Stimulated activated CD8-positive, alpha-beta memory T cell treated with anti-CD3 and anti-CD28 coated beads, Interleukin-15, amount 100 ng/mL, for 24 hours (primary cell): ENCODE measurements at regions not wholly inside any gene's neighbourhood (a gene's known extent, or its start where the extent isn't known, plus 50 kb on each side); places are given as distances from the start of the nearest gene placed in this dataset.
"Not testable (repeated sequence)": the region's sequence is repeated elsewhere in the genome, so short reads cannot be mapped to it uniquely, and the experiment has no call there.

Source experiments
- DNase-seq: peaks from one replicate; pipeline ENCODE4 v3.0.0-alpha.2; 2020; ENCODE audit warnings: low read depth

DNA sequence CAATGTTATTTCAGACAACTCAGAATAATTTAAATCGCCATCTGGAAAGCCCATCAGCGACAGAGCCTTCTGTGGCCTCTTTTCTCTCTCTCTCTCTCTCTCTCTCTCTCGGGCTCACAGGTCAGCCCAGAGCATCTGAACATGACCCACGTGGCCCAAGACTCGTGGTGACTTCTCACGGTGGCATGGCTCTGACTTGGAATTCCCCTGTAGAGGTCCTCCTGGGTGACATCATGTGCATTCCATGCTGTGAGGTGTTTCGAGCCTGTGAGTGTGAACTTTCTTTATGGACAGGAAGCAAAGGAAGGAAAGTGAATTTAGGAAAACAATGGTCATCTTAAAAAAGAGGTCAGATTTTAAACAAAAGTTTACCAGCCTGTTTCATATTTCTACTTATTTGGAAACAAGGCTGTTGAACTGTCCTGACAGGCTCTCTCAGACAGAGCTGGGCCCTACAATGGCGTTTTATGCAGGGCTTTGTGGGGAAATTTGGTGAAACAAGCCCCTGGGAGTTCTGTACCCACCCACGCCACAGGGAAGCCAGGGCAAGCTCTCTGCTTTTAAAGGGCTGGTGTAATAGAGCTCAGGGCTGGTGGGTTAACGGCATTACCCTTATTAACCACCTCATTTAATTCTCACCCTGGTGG is 359.7 kb upstream of the ZNF32 start:
- no peak for DNase-seq

DNA sequence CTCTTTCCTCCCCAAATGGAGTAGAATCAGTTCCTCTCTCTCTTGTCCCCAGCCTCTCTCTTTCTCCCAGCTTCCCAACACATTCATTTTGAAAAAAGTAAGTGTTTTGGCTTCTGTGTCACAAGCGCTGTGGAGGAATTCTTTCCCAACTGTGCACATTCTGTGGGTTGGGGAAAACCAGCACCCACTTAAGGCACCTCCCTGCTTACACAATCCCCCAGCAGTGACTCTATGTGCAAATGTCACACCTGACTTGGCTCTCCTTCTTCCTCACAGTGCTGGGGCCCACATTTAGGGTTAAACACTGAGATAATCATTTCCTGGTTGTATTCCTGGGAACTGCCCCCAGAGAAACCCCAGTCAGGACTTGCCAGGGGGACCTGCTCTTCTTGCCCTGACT is 358.1 kb upstream of the ZNF32 start:
- no peak for DNase-seq

DNA sequence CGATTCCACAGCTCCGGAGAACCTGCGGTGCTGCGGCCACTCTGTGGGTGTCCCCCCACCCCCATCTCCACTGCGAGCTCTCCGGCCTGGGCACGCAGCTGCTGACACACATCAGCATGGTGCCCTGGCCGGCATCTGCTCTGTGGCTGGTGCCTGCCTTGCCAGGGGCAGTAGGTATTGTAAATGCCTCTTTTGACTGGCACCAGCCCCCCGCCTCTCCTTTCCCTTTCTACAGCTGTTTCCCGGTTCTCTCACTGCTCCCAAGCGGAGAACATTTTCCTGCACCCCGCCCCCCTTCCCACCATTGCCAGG is 357.1 kb upstream of the ZNF32 start:
- no peak for DNase-seq

DNA sequence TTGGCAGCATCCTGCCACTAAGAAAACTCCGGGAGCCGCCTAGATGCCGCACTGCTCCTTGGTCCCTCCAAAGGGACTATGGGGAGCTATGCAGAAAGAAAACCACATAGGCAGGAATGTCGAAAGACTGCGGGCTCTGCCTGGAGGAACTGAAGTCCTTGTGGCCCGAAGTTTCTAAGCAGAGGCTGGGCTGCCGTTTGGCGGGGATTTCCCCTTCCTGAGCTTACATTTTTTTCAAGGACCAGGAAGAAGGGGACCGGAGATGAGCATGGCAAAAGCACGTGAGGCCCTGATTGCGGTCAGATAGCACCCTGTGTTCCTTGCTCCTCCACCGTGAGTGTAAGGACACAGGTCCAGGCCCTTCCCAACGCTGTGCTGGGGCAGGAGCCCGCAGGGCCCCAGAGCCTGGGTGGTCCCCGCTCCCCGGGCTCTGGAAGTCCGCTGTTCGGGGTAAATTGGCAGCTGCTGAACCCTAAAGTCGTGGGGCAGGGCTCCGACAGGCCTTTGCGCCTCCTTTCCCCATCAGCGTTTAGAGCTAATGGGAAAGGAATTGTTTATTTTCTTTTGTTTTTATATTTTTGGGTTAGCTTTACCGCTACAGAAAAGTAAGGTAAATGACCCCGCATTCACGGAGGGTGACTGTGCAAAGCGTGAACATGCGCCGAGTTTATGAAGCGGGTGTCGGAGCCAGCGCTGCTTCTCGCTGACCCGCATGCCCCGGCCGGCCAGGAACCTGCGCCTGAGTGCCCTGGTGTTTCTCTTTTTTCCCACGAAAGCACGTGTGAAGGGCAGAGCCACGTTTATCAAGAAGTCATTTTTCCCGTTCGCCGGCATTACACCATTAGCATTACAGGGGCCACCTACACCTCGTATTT is 356.5 kb upstream of the ZNF32 start:
- no peak for DNase-seq

DNA sequence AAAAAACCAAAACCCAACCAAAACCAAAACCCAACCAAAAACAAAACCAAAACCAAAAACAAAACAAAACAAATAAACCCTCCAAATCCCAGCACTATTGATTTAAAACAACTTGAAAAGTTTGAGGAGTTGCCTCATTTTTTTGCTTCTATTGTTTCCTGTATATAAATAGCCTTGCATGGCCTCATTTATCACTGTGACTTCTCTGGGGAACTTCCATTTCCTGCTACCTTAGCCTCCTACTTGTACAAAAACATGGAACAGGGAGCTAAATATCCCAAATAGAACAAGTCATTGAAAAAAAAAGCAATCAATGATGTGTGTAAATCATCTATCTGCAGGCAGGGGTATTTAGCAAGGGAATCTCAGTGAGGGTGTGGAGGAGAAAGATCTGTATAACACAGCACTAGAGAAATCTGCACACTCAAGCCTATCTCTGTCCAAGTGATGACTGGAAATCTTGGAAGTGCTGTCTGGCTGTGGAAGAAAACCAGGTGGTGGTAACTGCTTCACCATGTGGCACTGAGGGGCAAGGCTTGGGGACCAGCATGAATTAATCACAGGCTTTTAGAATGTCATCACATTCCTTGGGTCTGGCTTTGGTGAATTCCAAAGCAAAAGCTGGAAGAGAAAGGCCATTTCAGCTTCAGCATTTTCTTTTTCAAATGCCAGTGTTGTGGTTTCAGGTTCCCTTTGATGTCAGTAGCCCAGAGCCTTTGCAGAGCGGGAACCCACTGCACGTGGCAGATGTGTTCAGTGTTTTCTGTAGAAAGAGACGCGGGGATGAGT is 349.5 kb upstream of the ZNF32 start:
- no peak for DNase-seq

DNA sequence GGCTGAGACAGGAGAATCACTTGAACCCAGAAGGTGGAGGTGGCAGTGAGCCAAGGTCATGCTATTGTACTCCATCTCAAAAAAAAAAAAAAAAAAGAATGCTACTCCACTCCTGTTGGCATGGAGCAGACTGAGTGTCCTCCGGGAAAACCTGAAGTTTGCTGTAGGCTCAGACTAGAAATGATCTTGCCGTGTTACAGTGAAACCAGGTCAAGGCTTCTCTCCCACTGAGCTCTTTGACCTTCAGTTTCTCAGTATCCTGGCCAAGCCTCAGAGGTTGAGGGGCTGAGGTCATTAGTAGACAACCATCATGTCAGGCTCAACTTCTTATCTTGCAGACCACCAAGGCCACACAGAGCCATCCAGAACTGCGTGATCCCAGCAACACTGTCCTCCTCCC is 348.6 kb upstream of the ZNF32 start:
- DNase-seq, result no peak

DNA sequence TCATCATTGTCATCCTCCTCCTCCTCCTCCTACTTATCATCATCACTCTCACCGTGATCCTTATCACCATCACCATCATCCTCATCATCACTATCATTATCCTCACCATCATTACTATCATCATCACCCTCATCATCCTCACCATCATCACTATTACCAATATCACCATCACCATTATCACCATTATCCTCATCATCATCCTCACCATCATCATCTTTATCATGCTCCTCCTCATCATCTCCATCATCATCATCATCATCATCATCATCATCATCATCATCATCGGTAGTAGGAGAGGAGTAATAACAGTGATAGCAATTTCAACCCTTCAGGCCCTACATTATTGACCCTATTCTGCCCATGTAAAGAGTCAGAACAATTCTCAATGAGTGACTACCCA is 345.9 kb upstream of the ZNF32 start:
- DNase-seq, result no peak

DNA sequence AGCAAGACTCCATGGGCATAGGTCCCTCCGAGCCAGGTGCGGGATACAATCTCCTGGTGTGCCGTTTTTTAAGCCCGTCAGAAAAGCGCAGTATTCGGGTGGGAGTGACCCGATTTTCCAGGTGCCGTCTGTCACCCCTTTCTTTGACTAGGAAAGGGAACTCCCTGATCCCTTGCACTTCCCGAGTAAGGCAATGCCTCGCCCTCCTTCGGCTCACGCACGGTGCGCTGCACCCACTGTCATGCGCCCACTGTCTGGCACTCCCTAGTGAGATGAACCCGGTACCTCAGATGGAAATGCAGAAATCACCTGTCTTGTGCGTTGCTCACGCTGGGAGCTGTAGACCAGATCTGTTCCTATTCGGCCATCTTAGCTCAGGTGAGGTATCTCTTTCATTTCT is 344.1 kb upstream of the ZNF32 start:
- not testable (repeated sequence) for DNase-seq

DNA sequence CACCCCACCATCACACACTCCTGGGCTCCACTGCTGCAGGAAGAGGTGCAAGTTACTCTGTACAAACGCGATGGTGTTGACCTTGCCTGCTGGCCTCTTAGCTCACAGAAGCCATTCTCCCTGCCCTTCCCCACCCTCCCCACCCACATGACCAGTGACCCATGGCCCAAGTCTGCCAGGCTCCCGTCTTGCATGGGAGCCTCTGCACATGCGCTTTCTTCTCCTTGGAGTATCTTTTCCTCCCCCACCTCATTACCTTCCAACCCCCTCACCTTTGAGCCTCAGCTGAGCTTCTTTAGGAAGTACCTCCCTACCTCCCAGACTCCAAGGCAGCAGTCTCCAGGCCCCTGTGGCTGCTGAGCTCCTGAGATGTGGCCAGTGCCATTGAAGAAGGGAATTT is 337.7 kb upstream of the ZNF32 start:
- no peak for DNase-seq

DNA sequence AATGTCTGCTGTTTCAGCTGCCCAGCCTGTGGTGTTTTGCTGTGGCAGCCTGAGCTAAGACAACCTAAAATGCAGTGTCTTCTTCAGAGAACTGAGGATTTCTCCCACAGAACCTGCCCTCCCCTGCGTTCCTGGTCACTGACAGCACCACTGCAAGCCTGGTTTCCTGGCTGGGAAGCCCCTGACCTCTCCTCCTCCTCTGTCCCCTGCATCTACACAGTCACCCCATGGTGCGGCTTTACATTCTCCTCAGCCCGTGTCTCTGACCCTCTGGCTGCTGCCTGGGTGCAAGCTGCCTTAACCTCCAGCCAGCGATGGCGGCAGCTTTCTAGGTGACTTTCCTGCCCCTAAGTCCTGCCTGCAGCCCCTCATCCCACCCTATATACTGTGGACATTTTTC is 337.3 kb upstream of the ZNF32 start:
- no peak for DNase-seq

DNA sequence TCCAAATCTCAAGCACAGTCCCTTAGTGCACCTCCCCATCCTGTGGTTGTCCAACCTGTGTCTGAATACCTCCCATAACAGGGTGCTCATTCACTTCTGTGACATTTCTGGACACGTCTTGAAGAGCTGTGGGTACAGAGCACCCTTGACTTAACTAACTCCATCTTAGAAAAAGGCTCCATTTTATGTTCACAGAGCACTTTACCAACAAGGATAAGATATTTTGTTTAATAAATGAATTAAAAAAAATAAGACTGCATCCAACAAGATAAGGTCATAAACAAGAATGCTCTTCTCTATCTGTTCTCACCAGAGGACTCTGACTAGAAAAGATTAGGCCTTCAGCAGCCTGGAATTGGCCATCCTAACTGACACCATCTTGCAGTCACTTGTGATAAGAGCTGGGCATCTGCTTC is 335.2 kb upstream of the ZNF32 start:
- DNase-seq, result no peak

DNA sequence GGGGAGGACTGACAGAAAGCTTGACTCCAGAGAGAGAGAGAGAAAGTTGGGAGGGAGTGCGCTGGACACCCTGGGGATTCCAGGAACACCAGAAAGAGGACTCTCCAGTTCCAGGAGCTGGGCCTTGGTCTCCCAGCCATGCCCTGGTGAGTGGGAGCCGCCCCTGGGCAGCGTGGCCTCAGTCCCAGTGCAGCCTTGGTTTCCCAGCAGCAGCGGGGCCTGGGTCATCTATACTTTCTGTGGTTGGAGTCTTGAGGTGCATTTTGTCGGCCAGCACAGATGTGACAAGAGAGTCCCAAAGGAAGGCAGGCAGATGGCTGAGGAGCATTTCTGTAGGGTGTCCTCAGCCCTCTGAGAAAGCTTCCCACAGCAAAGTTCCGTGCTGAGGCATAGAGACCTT is 334.7 kb upstream of the ZNF32 start:
- DNase-seq, result no peak

DNA sequence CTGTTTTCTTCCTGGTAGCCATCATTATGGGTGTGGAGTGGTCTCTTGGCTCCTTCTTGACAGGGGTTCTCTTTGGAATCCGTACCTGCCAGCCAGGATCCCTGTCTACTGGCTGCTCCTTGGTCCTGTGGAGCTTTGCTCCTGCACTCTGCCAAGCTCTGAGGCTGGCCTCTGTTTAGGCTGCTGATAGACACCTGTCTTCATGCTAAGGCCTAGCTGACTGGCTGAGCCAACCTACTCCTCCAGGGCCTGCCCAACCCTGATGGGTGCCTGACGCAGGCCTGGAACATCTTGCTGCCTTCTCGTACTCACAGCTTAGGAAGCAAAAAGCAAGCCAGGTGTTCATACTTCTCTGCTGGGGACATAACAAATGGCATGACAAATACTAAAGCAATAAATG is 333.6 kb upstream of the ZNF32 start:
- DNase-seq, result no peak

DNA sequence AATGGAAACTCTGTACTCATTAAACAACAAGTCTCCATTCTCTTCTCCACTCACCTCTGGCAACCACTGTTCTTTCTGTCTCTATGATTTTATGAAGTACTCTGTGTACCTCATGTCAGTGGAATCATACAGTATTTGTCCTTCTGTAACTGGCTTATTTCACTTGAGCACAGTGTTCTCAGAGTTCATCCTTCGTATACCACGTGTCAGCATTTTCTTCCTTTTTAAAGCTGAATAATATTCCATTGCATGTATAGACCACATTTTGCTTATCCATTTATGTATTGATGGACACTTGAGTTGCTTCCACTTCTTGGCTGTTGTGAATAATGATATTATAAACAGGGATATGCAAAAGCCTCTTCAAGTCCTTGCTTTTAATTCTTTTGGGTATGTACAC is 333.0 kb upstream of the ZNF32 start:
- no peak for DNase-seq

DNA sequence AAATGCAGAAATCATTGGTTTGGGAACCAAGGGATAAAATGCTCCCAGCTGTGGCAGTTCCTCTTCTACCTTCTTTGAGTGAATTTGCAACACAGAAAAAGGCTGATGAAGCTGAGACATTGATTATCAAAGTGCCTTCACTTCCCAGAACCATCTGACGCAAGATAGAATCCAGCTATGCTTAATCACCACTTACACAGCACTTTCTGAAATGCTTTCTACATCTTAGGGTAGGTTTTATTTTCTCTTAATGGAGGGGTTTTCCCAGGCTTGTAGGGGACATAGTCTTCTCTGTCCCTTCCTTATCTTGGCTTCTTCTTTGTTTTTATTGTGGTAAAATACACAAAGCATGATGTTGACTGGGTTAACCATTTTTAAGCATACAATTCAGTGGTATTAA is 332.6 kb upstream of the ZNF32 start:
- no peak for DNase-seq

DNA sequence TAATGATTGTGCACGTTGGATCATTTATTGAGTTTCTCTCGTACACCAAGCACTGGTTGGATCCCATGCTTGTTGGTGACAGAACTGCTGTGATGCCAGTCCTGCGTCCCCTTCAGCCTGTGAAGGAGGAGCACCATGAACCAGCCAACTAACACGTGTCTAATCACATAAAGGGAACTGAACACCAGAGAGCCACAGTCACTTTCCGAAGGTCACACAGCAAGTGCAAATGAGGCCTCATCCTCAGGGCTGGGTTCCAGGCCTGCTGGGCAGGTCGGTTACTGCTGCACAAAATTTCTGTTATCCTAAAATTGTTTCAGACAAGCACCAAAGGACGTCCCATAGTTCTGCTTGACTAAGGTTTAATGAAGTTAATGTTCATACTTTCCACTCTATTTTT is 332.0 kb upstream of the ZNF32 start:
- DNase-seq, result no peak

DNA sequence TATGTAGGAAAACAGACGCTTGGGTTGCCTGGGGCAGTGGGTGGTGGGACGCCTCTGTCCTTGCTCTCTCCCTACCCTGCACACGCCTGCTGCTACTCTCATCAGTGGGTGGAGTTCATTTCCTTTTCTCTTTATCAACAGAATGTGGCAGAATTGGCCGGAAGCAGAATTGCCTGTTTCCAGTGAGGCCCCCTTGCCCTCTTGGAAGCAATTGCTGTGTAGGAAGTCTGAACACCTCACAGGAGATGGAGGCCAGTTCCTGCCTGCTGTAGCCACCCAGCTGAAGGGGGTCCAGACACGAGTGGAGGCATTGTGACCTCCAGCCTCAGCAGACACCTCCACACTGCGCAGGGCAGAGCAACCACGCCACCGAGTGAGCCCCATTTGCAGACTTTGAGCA is 331.6 kb upstream of the ZNF32 start:
- DNase-seq, result no peak

DNA sequence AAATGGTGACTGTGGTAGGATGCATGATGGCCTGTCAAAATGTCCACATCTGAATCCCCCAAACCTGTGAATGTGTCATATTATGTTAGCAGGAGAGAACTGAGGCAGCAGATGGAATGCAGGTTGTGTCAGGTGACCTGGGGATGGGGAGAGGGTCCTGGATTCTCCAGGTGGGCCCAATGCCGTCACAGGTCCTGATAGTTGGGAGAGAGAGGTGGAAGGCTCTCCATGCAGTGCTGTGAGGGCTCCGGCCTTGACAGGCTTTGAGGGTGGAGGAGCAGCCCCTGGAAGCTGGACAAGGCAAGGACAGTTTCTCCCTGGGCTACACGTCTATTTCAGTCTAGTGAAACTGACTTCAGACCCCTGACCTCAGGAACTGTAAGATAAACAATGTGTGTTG is 330.9 kb upstream of the ZNF32 start:
- no peak for DNase-seq

DNA sequence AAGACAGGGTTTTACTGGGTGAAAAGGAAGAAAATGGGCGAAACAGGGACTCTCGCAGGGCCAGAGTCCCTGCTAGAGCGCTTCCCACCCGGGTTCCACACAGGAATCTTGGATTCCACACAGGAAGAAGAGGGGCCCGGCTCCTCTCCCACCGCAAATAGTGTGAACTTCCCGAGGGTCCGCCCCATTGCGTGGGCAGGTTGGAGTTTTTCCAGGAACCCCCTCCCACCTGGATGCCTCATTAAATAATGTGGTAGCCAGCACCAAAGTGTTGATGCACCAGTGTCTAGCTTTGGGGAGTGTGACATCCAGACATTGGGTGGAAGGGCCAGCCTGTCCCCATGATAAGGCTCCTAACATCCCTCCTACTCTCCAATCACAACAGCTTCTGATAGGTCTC is 330.3 kb upstream of the ZNF32 start:
- DNase-seq, result no peak

DNA sequence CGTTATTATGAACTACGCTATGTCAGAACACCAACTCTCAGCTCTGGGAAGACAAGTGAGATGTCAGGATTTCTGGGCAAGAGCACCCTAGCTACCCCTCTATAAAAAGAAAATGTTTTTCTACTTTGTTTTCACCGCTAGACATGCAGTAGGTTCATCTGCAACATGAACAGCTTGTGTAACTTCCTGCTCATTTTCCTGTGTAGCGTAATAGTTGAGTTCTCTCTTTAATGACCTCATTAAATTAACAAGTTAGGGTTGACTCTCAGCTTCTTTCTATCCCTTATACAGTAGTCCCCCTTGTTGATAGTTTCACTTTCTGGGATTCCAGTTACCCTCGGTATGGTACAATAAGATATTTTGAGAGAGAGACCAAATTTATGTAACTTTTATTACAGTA is 329.4 kb upstream of the ZNF32 start:
- no peak for DNase-seq

DNA sequence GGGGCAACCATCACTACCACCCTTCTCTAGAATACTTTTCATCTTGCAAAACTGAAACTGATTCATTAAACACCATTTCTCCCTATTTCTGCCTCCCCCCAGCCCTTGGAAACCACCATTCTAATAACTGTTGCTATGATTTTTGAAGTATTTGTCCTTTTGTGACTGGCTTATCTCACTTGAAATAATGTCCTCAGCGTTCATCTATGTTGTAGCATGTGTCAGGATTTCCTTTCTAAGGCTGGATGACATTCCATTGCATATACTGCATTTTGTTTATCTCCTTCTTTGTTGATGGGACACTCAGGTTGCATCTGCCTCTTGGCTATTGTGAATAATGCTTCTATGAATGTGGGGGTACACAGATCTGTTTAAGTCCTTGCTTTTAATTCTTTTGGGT is 327.6 kb upstream of the ZNF32 start:
- DNase-seq, result no peak

DNA sequence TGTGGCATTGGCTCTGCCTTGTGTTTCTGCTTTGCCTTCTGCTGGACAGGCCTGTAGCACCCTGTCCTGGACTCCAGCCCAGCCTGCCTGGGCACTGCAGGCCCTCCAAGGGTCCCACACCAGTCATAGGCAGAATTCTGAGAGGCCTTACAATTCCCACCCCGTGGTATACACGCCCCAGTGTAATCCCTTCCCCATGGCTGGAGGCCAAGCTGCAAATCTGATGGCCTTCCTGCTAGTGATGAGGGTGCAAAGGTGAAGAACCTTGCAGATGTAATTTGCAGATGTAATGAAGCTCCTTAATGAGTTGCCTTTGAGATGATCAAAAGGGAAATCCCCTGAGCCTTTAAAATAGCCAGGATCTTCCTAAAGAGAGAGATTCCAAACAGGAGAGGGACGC is 325.1 kb upstream of the ZNF32 start:
- DNase-seq, result no peak

DNA sequence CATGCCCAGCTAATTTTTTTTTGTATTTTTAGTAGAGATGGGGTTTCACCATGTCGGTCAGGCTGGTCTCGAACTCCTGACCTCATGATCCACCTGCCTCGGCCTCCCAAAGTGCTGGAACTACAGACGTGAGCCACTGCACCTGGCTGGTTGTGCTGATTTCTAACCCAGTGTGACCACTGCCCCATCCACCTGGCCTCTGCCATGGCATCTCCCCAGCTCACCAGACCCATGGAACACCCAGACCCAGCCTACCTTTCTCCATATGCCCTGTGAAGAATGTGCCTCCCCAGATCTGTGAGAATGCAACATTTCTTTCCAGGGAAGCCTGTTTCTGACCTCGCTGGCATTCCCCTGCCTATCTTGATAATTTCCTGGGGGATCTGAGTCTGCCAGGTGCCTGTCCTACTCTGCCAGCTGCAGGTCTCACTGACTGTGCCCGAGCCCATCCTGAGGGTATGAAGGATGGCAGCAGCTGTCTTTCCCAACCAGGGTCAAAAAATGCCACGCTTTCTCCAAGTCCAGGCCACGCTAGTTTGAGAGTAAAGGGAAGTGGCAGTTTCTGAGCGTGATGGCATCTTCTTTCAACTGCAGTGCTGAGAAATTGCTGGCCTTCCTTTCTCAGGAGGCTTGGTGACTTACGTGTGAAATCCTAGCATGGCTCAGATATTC is 324.4 kb upstream of the ZNF32 start:
- no peak for DNase-seq
